K562 (cell line): ENCODE measurements at regions not wholly inside any gene's neighbourhood (a gene's known extent, or its start where the extent isn't known, plus 50 kb on each side); places are given as distances from the start of the nearest gene placed in this dataset.

Experiments
- ATAC-seq: fragments of 200-7000 bp; cut with Tn5 transposase; 3 replicates; pipeline ENCODE4 v1.9.1; 2020; ENCODE audit warnings: moderate library complexity
- BruUV-seq: library from RNA; stranded (reverse); fragments of 400-500 nt; replicated peaks from 2 replicates; lab custom pipeline; 2021; lab: Mats Ljungman, UMichigan
- CTCF ChIA-PET: fragments of 300-600 bp; formaldehyde crosslinking; extraction: SDS; loops from one replicate; lab custom pipeline; 2021; ENCODE audit warnings: low intra/inter-chr PET ratio; lab: Yijun Ruan, JAX
- POLR2A ChIA-PET: fragments of 300-600, 350-650 bp; sonication (Branson Sonifier 250); formaldehyde crosslinking; extraction: SDS; loops from one replicate; lab custom pipeline; 2021; ENCODE audit warnings: antibody characterized with exemption, inconsistent platforms; lab: Yijun Ruan, JAX
- DNase-seq, 4 experiments: peaks; one replicate each; pipeline versions ENCODE4 v3.0.0 to v3.0.0-alpha.2; 2011 to 2018; ENCODE audit warnings: low spot score in 3 of 4, mixed read lengths in 3 of 4; ENCODE audit errors: extremely low read depth in 1 of 4
- FAIRE-seq: peaks from 2 replicates; lab custom pipeline; 2011; peaks lifted over from hg19 to GRCh38; lab: Jason Lieb, UNC
- H2AFZ ChIP-seq: 2 replicates; pipeline ENCODE4 v1.6.0; 2011; ENCODE audit warnings: low read depth, low read length, control low read depth, inconsistent platforms
- H3K27ac ChIP-seq: fragments of 200-600 bp; 3 replicates; pipeline ENCODE4 v1.8.0; 2011; ENCODE audit warnings: low read depth, mild to moderate bottlenecking, control low read depth, inconsistent platforms, low read length, moderate library complexity, mixed read lengths; ENCODE audit errors: extremely low read depth
- H3K27me3 ChIP-seq, 2 experiments: fragments of 300-600 bp in 1 of 2; 2 replicates in 1 of 2; 3 replicates in 1 of 2; pipeline versions ENCODE4 v1.6.0 to v1.8.0; 2011; ENCODE audit warnings: inconsistent platforms in 2 of 2, low read length in 2 of 2, mild to moderate bottlenecking in 1 of 2, mixed read lengths in 1 of 2, moderate library complexity in 1 of 2; ENCODE audit not compliant: control insufficient read depth in 2 of 2, insufficient read depth in 2 of 2
- H3K36me3 ChIP-seq: fragments of 300-600 bp; 3 replicates; pipeline ENCODE4 v1.8.0; 2011; ENCODE audit warnings: mild to moderate bottlenecking, low read length, inconsistent platforms; ENCODE audit not compliant: control insufficient read depth, insufficient read depth
- H3K4me1 ChIP-seq, 2 experiments: fragments of 200-600 bp in 1 of 2; replicated peaks in 1 of 2; 2 replicates in 1 of 2; 3 replicates in 1 of 2; pipeline versions ENCODE4 v1.5.1 to v1.8.0; 2011; ENCODE audit warnings: inconsistent platforms in 2 of 2, low read length in 2 of 2, mild to moderate bottlenecking in 1 of 2, mixed read lengths in 1 of 2, moderate library complexity in 1 of 2; ENCODE audit not compliant: control insufficient read depth in 2 of 2, insufficient read depth in 2 of 2
- H3K4me2 ChIP-seq: 2 replicates; pipeline ENCODE4 v1.6.1; 2011; ENCODE audit warnings: low read length, control low read depth, inconsistent platforms, mixed read lengths; ENCODE audit not compliant: insufficient read depth
- H3K4me3 ChIP-seq: fragments of 200-600 bp; sonication (generic), shearing (Covaris generic); 2 replicates; pipeline ENCODE4 v1.5.1; 2016; ENCODE audit warnings: control low read depth, inconsistent platforms
- H3K79me2 ChIP-seq: fragments of 200-600 bp; 3 replicates; pipeline ENCODE4 v1.8.0; 2011; ENCODE audit warnings: low read length, inconsistent platforms; ENCODE audit not compliant: control insufficient read depth, insufficient read depth
- H3K9ac ChIP-seq, 2 experiments: 2 replicates each; pipeline versions ENCODE4 v1.6.0 to v1.6.1; 2011; ENCODE audit warnings: low read depth in 2 of 2, low read length in 2 of 2, control low read depth in 1 of 2, inconsistent platforms in 1 of 2, mild to moderate bottlenecking in 1 of 2, mixed read lengths in 1 of 2; ENCODE audit not compliant: insufficient read depth in 1 of 2
- H3K9me1 ChIP-seq: one replicate; pipeline ENCODE4 v1.6.0; 2011; ENCODE audit warnings: inconsistent platforms, mild to moderate bottlenecking, low read length, moderate library complexity; ENCODE audit not compliant: control insufficient read depth, insufficient read depth
- H3K9me3 ChIP-seq: replicated peaks from 2 replicates; pipeline ENCODE4 v1.5.1; 2011; ENCODE audit warnings: low read depth, low read length, inconsistent platforms; ENCODE audit not compliant: control insufficient read depth, insufficient read depth
- H4K20me1 ChIP-seq: replicated peaks from 2 replicates; pipeline ENCODE4 v1.6.1; 2011; ENCODE audit warnings: low read length, inconsistent platforms, mixed read lengths; ENCODE audit not compliant: control insufficient read depth, insufficient read depth
- RB1 ChIP-seq: fragments of 450-650 bp; IDR thresholded peaks from 2 replicates; pipeline ENCODE4 v1.6.1; 2017; ENCODE audit warnings: low read depth, mild to moderate bottlenecking
- SMC3 ChIP-seq: conservative IDR thresholded peaks from 2 replicates; pipeline ENCODE4 v1.6.1; 2011; ENCODE audit warnings: low read depth, low read length, improper control_type of control experiment; ENCODE audit not compliant: insufficient read depth
- WGBS: fragments of 100-300 bp; shearing (Covaris generic); methylation state at CpG from one replicate; pipeline ENCODE4 v1.1.6; 2016; ENCODE audit warnings: low coverage, mixed read lengths; ENCODE audit not compliant: insufficient coverage; ENCODE audit errors: missing lambda C conversion rate; 5-methylcytosine and 5-hydroxymethylcytosine counted together
- in situ Hi-C: fragments of 300-500 bp; cut with MboI; formaldehyde crosslinking; loops from 4 replicates; pipeline ENCODE4 v1.15.0; 2018; ENCODE audit warnings: inconsistent platforms, mixed read lengths
- intact Hi-C: fragments of 100-400 bp; cut with micrococcal nuclease; formaldehyde crosslinking; loops from 2 replicates; pipeline ENCODE4 v1.14.2; 2022
- TF ChIP-seq, protein P1 (sequence below), 2 experiments: fragments of 450-650 bp in 1 of 2; IDR thresholded peaks; 2 replicates each; pipeline ENCODE4 v1.6.1; 2011 to 2017; ENCODE audit warnings: low read depth in 2 of 2, antibody characterized with exemption in 1 of 2, borderline replicate concordance in 1 of 2, low read length in 1 of 2, mild to moderate bottlenecking in 1 of 2, mixed read lengths in 1 of 2; ENCODE audit not compliant: control insufficient read depth in 1 of 2
- TF ChIP-seq, protein P2 (sequence below): fragments of 450-650 bp; formaldehyde crosslinking; IDR thresholded peaks from 2 replicates; pipeline ENCODE4 v1.4.0; 2020; ENCODE audit warnings: mild to moderate bottlenecking, moderate library complexity

GRCh38 chr5:133746834-133747233 is 134.5 kb upstream of the FSTL4 start (continued):
- TF ChIP-seq, protein P1, sequence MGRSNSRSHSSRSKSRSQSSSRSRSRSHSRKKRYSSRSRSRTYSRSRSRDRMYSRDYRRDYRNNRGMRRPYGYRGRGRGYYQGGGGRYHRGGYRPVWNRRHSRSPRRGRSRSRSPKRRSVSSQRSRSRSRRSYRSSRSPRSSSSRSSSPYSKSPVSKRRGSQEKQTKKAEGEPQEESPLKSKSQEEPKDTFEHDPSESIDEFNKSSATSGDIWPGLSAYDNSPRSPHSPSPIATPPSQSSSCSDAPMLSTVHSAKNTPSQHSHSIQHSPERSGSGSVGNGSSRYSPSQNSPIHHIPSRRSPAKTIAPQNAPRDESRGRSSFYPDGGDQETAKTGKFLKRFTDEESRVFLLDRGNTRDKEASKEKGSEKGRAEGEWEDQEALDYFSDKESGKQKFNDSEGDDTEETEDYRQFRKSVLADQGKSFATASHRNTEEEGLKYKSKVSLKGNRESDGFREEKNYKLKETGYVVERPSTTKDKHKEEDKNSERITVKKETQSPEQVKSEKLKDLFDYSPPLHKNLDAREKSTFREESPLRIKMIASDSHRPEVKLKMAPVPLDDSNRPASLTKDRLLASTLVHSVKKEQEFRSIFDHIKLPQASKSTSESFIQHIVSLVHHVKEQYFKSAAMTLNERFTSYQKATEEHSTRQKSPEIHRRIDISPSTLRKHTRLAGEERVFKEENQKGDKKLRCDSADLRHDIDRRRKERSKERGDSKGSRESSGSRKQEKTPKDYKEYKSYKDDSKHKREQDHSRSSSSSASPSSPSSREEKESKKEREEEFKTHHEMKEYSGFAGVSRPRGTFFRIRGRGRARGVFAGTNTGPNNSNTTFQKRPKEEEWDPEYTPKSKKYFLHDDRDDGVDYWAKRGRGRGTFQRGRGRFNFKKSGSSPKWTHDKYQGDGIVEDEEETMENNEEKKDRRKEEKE (IDR thresholded peaks at IDR 0.05; ENCODE audit: borderline replicate concordance in 1 of 2, control insufficient read depth in 1 of 2, low read depth in 2 of 2, low read length in 1 of 2) = peak in 1 of 2 experiments; percentile 32; a peak in 1 of 4 replicates
- TF ChIP-seq RB1 (0 out of 2 replicates have a peak, but pooled peaks have one; percentile 17), SMC3 (no peak)

DNA sequence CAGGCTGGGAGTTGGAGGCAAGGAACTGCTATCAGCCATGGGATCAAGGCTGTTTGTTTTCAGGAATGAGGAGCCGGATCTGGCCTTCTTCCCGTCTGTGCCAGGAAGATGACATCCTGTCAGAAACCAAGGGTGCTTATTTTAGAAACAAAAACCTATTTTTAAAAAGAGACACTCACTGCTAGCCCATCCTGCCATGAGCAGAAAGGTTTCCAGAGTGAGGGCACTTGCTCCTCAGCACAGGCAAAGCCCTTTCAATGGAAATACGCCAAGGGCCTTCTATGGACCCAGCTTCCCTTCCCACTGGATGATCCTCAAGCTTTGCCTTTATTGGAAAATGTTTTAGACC is 132.6 kb upstream of the FSTL4 start:
- no peak overlapping the region for H3K4me3 ChIP-seq
- H3K9me3 ChIP-seq = no peaks in the 10 kb centered on the region
- no peak for DNase-seq
- POLR2A ChIA-PET = no interaction called here
- no peak overlapping the region for H3K27ac ChIP-seq
- no peak overlapping the region for H3K9ac ChIP-seq
- TF ChIP-seq, protein P2, sequence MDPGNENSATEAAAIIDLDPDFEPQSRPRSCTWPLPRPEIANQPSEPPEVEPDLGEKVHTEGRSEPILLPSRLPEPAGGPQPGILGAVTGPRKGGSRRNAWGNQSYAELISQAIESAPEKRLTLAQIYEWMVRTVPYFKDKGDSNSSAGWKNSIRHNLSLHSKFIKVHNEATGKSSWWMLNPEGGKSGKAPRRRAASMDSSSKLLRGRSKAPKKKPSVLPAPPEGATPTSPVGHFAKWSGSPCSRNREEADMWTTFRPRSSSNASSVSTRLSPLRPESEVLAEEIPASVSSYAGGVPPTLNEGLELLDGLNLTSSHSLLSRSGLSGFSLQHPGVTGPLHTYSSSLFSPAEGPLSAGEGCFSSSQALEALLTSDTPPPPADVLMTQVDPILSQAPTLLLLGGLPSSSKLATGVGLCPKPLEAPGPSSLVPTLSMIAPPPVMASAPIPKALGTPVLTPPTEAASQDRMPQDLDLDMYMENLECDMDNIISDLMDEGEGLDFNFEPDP = no peak
- TF ChIP-seq, all 486 proteins: peak for 0
- CTCF ChIA-PET = no interaction called here
- no peaks in the 10 kb centered on the region for H4K20me1 ChIP-seq
- H3K27me3 ChIP-seq = peaks cover 3 to 19% of the 10 kb centered on the region in 2 experiments; a peak in 4 of 5 replicates
- H2AFZ ChIP-seq = no peak overlapping the region
- in situ Hi-C loops = no loop called here
- no peaks in the 10 kb centered on the region for H3K36me3 ChIP-seq
- no peaks in the 10 kb centered on the region for H3K4me1 ChIP-seq
- intact Hi-C loops = no loop called here
- no peak for ATAC-seq
- H3K9me1 ChIP-seq = no peaks in the 10 kb centered on the region
- no peaks in the 10 kb centered on the region for H3K79me2 ChIP-seq
- H3K4me2 ChIP-seq = no peak overlapping the region
- 6% methylated on average over 3 of the region's 3 CpGs for WGBS
- no peak for FAIRE-seq
- BruUV-seq = no TSS peak
